NT2/D1 (cell line): ENCODE measurements at regions not wholly inside any gene's neighbourhood (a gene's known extent, or its start where the extent isn't known, plus 50 kb on each side); places are given as distances from the start of the nearest gene placed in this dataset.

ENCODE experiments used
- DNase-seq: peaks from one replicate; pipeline ENCODE4 v3.0.0-alpha.2; 2011; ENCODE audit warnings: low read depth, low spot score
- H3K27me3 ChIP-seq: 2 replicates; pipeline ENCODE4 v1.6.0; 2011; ENCODE audit warnings: mild to moderate bottlenecking; ENCODE audit not compliant: insufficient read length, insufficient read depth
- H3K36me3 ChIP-seq: 2 replicates; pipeline ENCODE4 v1.6.1; 2011; ENCODE audit warnings: mild to moderate bottlenecking, low read length, mixed read lengths; ENCODE audit not compliant: insufficient read depth, insufficient read length
- H3K4me1 ChIP-seq: 2 replicates; pipeline ENCODE4 v1.5.1; 2011; ENCODE audit not compliant: insufficient read depth, insufficient read length
- H3K4me3 ChIP-seq: 2 replicates; pipeline ENCODE4 v1.5.1; 2011; ENCODE audit warnings: low read depth; ENCODE audit not compliant: insufficient read length
- H3K9ac ChIP-seq: 2 replicates; pipeline ENCODE4 v1.6.0; 2011; ENCODE audit warnings: low read depth; ENCODE audit not compliant: insufficient read length
- H3K9me3 ChIP-seq: 2 replicates; pipeline ENCODE4 v1.5.1; 2011; ENCODE audit warnings: mild to moderate bottlenecking, low read length; ENCODE audit not compliant: insufficient read depth
- SUZ12 ChIP-seq: IDR thresholded peaks from 2 replicates; pipeline ENCODE4 v1.6.1; 2011; ENCODE audit not compliant: insufficient read length, insufficient read depth; ENCODE audit errors: extremely low read depth
- YY1 ChIP-seq: IDR thresholded peaks from 2 replicates; pipeline ENCODE4 v1.6.1; 2011; ENCODE audit not compliant: insufficient read length, insufficient read depth
- ZNF274 ChIP-seq: IDR thresholded peaks from 2 replicates; pipeline ENCODE4 v1.6.1; 2011; ENCODE audit warnings: mild to moderate bottlenecking, low read depth, low read length

GRCh38 chr9:13598738-13599137, 319.2 kb upstream of the MPDZ start:
- H3K9me3 ChIP-seq = no peaks in the 10 kb centered on the region
- DNase-seq = no peak
- H3K9ac ChIP-seq = no peak overlapping the region
- TF ChIP-seq YY1 (no peak), ZNF274 (no peak), SUZ12 (no peak)
- no peaks in the 10 kb centered on the region for H3K36me3 ChIP-seq
- H3K27me3 ChIP-seq = no peaks in the 10 kb centered on the region
- no peak overlapping the region for H3K4me3 ChIP-seq
- H3K4me1 ChIP-seq = no peaks in the 10 kb centered on the region

DNA sequence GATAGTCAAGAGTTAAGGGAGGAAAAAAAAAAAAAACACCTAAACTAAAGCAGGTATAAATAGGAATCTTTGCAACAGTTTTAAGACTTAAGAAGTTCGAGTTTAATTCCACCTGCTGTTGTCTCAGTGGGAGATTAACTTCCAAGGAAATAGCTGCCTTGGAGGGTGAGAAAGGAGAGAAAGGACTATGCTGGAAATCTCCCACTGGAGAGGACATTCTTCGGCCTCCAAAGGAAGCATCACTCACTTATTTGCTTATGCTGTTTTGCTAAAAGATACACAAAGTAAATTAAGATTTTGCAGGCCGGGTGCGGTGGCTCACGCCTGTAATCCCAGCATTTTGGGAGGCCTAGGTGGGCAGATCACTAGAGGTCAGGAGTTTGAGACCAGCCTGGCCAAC, 317.9 kb upstream of the MPDZ start:
- H3K4me3 ChIP-seq = no peak overlapping the region
- no peaks in the 10 kb centered on the region for H3K27me3 ChIP-seq
- no peak overlapping the region for H3K9ac ChIP-seq
- H3K36me3 ChIP-seq = no peaks in the 10 kb centered on the region
- H3K4me1 ChIP-seq = no peaks in the 10 kb centered on the region
- DNase-seq = no peak
- H3K9me3 ChIP-seq = no peaks in the 10 kb centered on the region
- TF ChIP-seq ZNF274 = no peak
- no peak for TF ChIP-seq SUZ12
- no peak for TF ChIP-seq YY1

GRCh38 chr9:13597004-13597403, 317.5 kb upstream of the MPDZ start:
- Histone ChIP-seq H3K9ac (no peak overlapping the region), H3K4me1 (no peaks in the 10 kb centered on the region), H3K36me3 (no peaks in the 10 kb centered on the region), H3K9me3 (no peaks in the 10 kb centered on the region), H3K27me3 (no peaks in the 10 kb centered on the region), H3K4me3 (no peak overlapping the region)
- DNase-seq = no peak
- no peak for TF ChIP-seq SUZ12
- TF ChIP-seq YY1 = no peak
- no peak for TF ChIP-seq ZNF274

GRCh38 chr9:13596383-13596970, 317.0 kb upstream of the MPDZ start:
- Histone ChIP-seq H3K27me3 (no peaks in the 10 kb centered on the region), H3K4me1 (no peaks in the 10 kb centered on the region), H3K9me3 (no peaks in the 10 kb centered on the region), H3K4me3 (no peak overlapping the region), H3K9ac (no peak overlapping the region), H3K36me3 (no peaks in the 10 kb centered on the region)
- TF ChIP-seq SUZ12 = no peak
- TF ChIP-seq YY1 = no peak
- TF ChIP-seq ZNF274 = no peak
- no peak for DNase-seq

GRCh38 chr9:13590996-13591395, 311.5 kb upstream of the MPDZ start:
- TF ChIP-seq ZNF274 = no peak
- TF ChIP-seq YY1 = no peak
- no peak for TF ChIP-seq SUZ12
- no peak for DNase-seq
- peaks cover 4% of the 10 kb centered on the region for H3K4me1 ChIP-seq
- H3K4me3 ChIP-seq = no peak overlapping the region
- H3K27me3 ChIP-seq = no peaks in the 10 kb centered on the region
- H3K9me3 ChIP-seq = no peaks in the 10 kb centered on the region
- H3K36me3 ChIP-seq = no peaks in the 10 kb centered on the region
- H3K9ac ChIP-seq = no peak overlapping the region

- Histone ChIP-seq H3K9me3 (no peaks in the 10 kb centered on the region), H3K27me3 (no peaks in the 10 kb centered on the region), H3K36me3 (no peaks in the 10 kb centered on the region), H3K4me3 (no peak overlapping the region), H3K4me1 (peaks cover 4% of the 10 kb centered on the region), H3K9ac (no peak overlapping the region)
- DNase-seq = no peak
- TF ChIP-seq ZNF274 (no peak), YY1 (no peak), SUZ12 (no peak)
Observed at GRCh38 chr9:13589034-13589737, 309.7 kb upstream of the MPDZ start.

DNA sequence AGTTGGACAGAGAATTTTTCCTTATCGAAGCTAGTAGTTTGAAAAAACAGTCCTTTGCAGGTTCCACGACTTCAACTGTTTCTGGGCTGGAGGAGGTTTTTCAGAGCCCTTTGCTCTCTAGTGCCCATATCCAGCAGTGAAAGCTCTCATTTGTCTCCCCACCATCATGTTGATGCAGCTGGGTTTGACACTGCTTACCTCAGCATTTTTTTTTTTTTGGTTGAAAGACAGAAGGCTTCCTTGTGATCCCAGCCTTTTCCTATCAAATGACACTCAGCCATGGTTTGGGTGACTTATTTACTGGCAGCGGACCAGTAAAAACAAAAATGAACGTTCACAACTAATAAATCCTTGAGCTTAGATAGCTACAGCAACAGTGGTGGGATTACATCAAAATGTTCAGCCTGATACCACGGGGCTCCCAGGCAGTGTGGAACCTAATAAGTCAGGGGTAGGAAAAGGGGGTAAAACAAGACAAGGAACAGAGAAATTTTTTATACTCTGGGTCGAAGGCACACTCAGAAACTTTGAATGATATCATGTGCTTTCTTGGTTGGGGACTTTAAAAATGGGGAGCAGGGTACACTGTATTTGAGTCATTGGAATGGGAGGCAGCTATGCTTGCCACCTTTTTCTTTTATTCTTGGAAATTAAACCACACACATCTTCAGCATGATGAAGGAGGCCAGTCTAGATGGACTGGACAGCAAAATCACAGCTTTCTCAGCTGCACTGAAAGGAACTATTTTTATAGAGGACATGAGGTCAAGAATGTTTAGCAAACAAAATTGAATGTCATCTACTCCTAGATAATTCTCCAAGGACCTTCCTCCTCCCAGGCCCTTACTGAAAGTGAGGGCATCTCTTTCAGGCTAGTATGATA, 308.9 kb upstream of the MPDZ start:
- Histone ChIP-seq H3K36me3 (no peaks in the 10 kb centered on the region), H3K9ac (no peak overlapping the region), H3K9me3 (no peaks in the 10 kb centered on the region), H3K4me3 (no peak overlapping the region), H3K27me3 (no peaks in the 10 kb centered on the region), H3K4me1 (peaks cover 4% of the 10 kb centered on the region)
- DNase-seq = no peak
- no peak for TF ChIP-seq SUZ12
- no peak for TF ChIP-seq ZNF274
- TF ChIP-seq YY1 = no peak
